ENCODE measurements at regions not wholly inside any gene's neighbourhood (a gene's known extent, or its start where the extent isn't known, plus 50 kb on each side); places are given as distances from the start of the nearest gene placed in this dataset.

- Histone ChIP-seq H4K20me1 (ENCODE audit: control insufficient read depth, insufficient read depth, low read depth, low read length) (no peaks in the 10 kb centered on the region), H3F3A (ENCODE audit: control insufficient read depth, insufficient read depth) (no peaks in the 10 kb centered on the region), H3K27ac (ENCODE audit: low read depth, low read length) (no peak overlapping the region), H3K9me3 (ENCODE audit: control insufficient read depth, insufficient read depth, low read length) (peaks cover 12% of the 10 kb centered on the region), H3K4me1 (ENCODE audit: control insufficient read depth, low read length) (peaks cover 39% of the 10 kb centered on the region), H3K4me2 (ENCODE audit: low read length) (no peak overlapping the region), H3K79me2 (ENCODE audit: control insufficient read depth, low read length) (no peaks in the 10 kb centered on the region), H3K9me2 (replicated peaks; ENCODE audit: control insufficient read depth, low read length) (no peaks in the 10 kb centered on the region), H3K27me3 (ENCODE audit: control insufficient read depth, low read length) (no peaks in the 10 kb centered on the region), H3K36me3 (ENCODE audit: control insufficient read depth, low read length) (peaks cover 11% of the 10 kb centered on the region), H3K4me3 (ENCODE audit: low read length) (no peak overlapping the region)
- no peak for TF ChIP-seq EZH2phosphoT487 (IDR thresholded peaks at IDR 0.05; ENCODE audit: borderline replicate concordance, low read length)
- no peak for TF ChIP-seq CTCF (IDR thresholded peaks at IDR 0.05; ENCODE audit: low read depth, low read length, poor library complexity, severe bottlenecking)
These were observed 233.4 kb upstream of the NR4A3 start for GRCh38 chr9:99588299-99588698.

- Histone ChIP-seq H3K4me1 (ENCODE audit: control insufficient read depth, low read length) (peaks cover 39% of the 10 kb centered on the region), H3F3A (ENCODE audit: control insufficient read depth, insufficient read depth) (no peaks in the 10 kb centered on the region), H3K9me2 (replicated peaks; ENCODE audit: control insufficient read depth, low read length) (no peaks in the 10 kb centered on the region), H3K36me3 (ENCODE audit: control insufficient read depth, low read length) (peaks cover 11% of the 10 kb centered on the region), H3K9me3 (ENCODE audit: control insufficient read depth, insufficient read depth, low read length) (peaks cover 9% of the 10 kb centered on the region), H3K79me2 (ENCODE audit: control insufficient read depth, low read length) (no peaks in the 10 kb centered on the region), H3K4me2 (ENCODE audit: low read length) (no peak overlapping the region), H3K4me3 (ENCODE audit: low read length) (no peak overlapping the region), H3K27me3 (ENCODE audit: control insufficient read depth, low read length) (no peaks in the 10 kb centered on the region), H3K27ac (ENCODE audit: low read depth, low read length) (no peak overlapping the region), H4K20me1 (ENCODE audit: control insufficient read depth, insufficient read depth, low read depth, low read length) (no peaks in the 10 kb centered on the region)
- TF ChIP-seq CTCF (IDR thresholded peaks at IDR 0.05; ENCODE audit: low read depth, low read length, poor library complexity, severe bottlenecking), result no peak
- no peak for TF ChIP-seq EZH2phosphoT487 (IDR thresholded peaks at IDR 0.05; ENCODE audit: borderline replicate concordance, low read length)
These were observed 232.9 kb upstream of the NR4A3 start for GRCh38 chr9:99588747-99589146.

GRCh38 chr9:99590410-99590809, 231.3 kb upstream of the NR4A3 start:
- Histone ChIP-seq H3F3A (ENCODE audit: control insufficient read depth, insufficient read depth) (no peaks in the 10 kb centered on the region), H3K79me2 (ENCODE audit: control insufficient read depth, low read length) (no peaks in the 10 kb centered on the region), H3K4me3 (ENCODE audit: low read length) (peak overlapping the region; percentile 43), H3K36me3 (ENCODE audit: control insufficient read depth, low read length) (peaks cover 11% of the 10 kb centered on the region), H3K27ac (ENCODE audit: low read depth, low read length) (peak overlapping the region; percentile 57), H3K9me2 (replicated peaks; ENCODE audit: control insufficient read depth, low read length) (no peaks in the 10 kb centered on the region), H3K4me2 (ENCODE audit: low read length) (peak overlapping the region; percentile 62), H3K27me3 (ENCODE audit: control insufficient read depth, low read length) (no peaks in the 10 kb centered on the region), H3K9me3 (ENCODE audit: control insufficient read depth, insufficient read depth, low read length) (peaks cover 9% of the 10 kb centered on the region), H4K20me1 (ENCODE audit: control insufficient read depth, insufficient read depth, low read depth, low read length) (no peaks in the 10 kb centered on the region), H3K4me1 (ENCODE audit: control insufficient read depth, low read length) (peaks cover 42% of the 10 kb centered on the region)
- TF ChIP-seq EZH2phosphoT487 (IDR thresholded peaks at IDR 0.05; ENCODE audit: borderline replicate concordance, low read length) (no peak), CTCF (IDR thresholded peaks at IDR 0.05; ENCODE audit: low read depth, low read length, poor library complexity, severe bottlenecking) (no peak)

Data from DOHH2 (cell line).